ENCODE measurements at regions not wholly inside any gene's neighbourhood (a gene's known extent, or its start where the extent isn't known, plus 50 kb on each side); places are given as distances from the start of the nearest gene placed in this dataset.

- no peak for DNase-seq (ENCODE audit: low read depth)
- TF ChIP-seq CTCF (IDR thresholded peaks at IDR 0.05; ENCODE audit: low read depth, low read length, missing control alignments) = no peak
- H3K4me3 ChIP-seq (ENCODE audit: low read depth, low read length) = no peak overlapping the region
These were observed 210.6 kb downstream of the HLX start for GRCh38 chr1:221089803-221090202.

GRCh38 chr1:221093903-221094791, 214.9 kb downstream of the HLX start:
- no peak for DNase-seq (ENCODE audit: low read depth)

DNA sequence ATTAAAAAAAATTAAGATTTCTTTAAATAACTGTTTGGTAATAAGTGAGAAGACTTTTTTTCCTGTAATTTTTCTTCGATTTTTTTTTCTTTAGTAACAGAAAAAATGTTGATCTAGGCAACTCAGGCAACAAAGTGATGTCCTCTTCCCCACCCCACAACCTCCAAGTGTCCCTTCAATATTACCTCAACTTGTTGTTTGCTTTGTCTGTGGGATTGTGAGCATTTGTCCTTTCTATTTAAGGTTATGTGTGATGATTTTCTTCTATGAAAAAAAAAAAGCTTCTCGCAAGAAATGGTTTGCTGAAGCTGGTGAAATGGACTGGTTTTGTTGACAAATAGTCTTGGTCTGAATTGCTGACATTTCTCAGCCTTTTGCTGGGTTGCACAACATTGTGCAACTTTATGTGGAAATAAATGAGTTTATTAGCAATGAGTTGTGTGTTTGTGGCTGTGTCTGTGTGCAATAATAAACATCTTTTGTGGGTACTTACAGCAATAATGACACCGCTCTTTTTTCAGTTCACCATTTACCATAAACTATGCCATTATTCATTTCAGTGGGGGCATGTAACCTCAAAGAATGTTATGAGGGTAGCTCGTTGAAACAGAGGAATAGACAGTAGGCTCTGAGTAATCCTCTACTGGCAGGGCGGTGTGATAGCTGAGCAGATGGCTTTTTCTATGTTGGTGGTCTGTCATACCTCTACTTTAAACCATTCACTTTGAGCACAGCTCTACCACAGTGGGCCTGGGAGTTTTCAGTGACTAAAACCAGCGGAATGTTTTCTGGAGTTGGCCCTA, 218.4 kb downstream of the HLX start:
- TF ChIP-seq CTCF (IDR thresholded peaks at IDR 0.05; ENCODE audit: low read depth, low read length, missing control alignments) = no peak
- DNase-seq (ENCODE audit: low read depth) = no peak
- no peak overlapping the region for H3K4me3 ChIP-seq (ENCODE audit: low read depth, low read length)

More at GRCh38 chr1:221093903-221094791, 214.9 kb downstream of the HLX start:
- H3K4me3 ChIP-seq (ENCODE audit: low read depth, low read length) = no peak overlapping the region
- no peak for TF ChIP-seq CTCF (IDR thresholded peaks at IDR 0.05; ENCODE audit: low read depth, low read length, missing control alignments)

DNA sequence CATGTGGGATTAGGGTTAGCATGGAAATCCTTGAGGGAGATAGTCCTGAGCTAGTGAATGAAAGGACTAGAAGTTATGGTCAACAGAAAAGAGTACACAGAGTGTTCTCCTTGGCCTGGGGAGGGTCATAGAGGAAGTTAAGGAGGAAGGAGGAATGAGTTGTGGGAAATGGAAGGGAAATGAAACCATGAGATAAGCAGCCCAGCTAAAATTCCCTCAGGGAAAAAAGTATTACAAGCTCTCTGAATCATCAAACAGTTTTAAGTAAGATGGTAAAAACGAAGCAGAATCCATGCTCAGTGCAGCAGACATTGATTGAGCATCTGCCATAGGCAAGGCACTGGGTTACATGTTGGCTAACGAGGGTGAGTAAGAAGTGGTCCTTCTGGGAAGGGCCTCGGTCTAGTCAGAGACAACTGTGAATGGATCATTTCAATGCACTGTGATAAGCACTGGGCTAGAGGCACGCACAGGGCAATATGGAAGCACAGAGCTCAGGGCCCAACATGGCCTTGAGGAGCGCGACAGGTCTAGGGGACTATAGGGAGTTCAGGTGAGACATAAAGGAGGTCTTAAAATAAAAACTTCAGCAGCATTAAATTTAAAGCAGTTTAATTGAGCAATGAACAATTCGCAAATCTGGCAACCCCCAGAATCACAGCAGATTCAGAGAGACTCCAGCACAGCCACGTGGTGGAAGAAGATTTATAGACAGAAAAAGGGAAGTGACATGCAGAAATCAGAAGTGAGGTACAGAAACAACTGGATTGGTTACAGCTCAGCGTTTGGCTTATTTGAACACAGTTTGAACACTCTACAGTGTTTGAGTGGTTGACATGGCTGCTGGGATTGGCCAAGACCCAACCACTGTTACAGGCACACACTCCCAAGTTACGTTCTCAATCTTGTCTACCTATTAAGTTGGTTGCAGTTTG, 219.5 kb downstream of the HLX start:
- no peak for DNase-seq (ENCODE audit: low read depth)
- H3K4me3 ChIP-seq (ENCODE audit: low read depth, low read length) = no peak overlapping the region
- TF ChIP-seq CTCF (IDR thresholded peaks at IDR 0.05; ENCODE audit: low read depth, low read length, missing control alignments) = no peak

DNA sequence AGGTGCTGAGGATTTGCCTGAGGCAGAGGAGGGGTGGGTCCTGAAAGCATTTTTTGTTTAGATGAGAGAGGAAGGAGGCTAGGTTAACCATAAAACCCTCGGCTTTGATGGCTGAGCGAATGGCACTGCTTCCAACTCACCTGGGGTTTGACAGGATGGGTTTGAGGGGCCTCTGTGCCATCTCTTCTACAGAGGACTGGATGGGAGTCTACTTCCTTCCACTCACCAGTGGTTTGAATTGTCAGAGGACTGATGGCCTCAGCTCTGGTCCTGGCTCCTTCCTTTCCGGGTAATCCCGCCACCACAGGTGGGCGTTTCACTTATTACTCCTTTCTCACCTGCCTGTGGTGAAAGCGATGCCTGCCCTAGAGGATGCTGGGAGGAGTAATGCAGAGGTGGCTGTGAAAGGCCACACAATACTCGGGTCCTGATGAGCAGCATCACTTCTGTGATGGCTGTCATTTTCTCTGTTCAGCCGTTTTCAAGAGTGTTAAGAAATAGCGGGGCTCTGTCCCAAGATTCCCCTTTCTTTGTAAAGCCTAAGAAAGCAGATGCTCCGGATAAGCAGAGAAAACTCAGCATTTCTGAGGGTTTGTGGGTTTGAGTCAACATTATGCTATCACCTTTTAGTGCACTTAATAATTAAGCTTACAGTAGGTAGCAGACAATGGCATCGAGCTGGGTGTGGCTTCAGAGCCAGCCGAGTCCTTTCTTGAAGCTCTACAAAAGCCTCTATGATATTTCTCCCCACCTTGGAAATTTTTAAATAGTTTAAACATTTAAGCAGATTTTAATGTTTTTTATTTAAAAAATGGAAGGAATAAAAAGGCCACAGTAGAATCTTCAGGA, 220.7 kb downstream of the HLX start:
- TF ChIP-seq CTCF (IDR thresholded peaks at IDR 0.05; ENCODE audit: low read depth, low read length, missing control alignments) = no peak
- DNase-seq (ENCODE audit: low read depth) = no peak
- H3K4me3 ChIP-seq (ENCODE audit: low read depth, low read length) = no peak overlapping the region

- no peak overlapping the region for H3K4me3 ChIP-seq (ENCODE audit: low read depth, low read length)
- DNase-seq (ENCODE audit: low read depth) = no peak
- no peak for TF ChIP-seq CTCF (IDR thresholded peaks at IDR 0.05; ENCODE audit: low read depth, low read length, missing control alignments)
These were observed 221.4 kb downstream of the HLX start for GRCh38 chr1:221100611-221101010.
